ENCODE measurements at regions not wholly inside any gene's neighbourhood (a gene's known extent, or its start where the extent isn't known, plus 50 kb on each side); places are given as distances from the start of the nearest gene placed in this dataset.

GRCh38 chr9:82582693-82583092 is 480.2 kb downstream of the RASEF start:
- intact Hi-C loops (cut with micrococcal nuclease) = no loop called here
- POLR2A ChIA-PET = no interaction called here
- H3K4me2 ChIP-seq (replicated peaks; ENCODE audit: low read depth, low read length, poor library complexity, severe bottlenecking) = no peak overlapping the region

GRCh38 chr9:82583524-82583923 is 479.4 kb downstream of the RASEF start:
- Histone ChIP-seq H3K4me1 (ENCODE audit: control insufficient read depth in 2 of 2, insufficient read depth in 2 of 2, low read length in 2 of 2) (no peaks in the 10 kb centered on the region), H3K4me2 (replicated peaks; ENCODE audit: low read depth, low read length, poor library complexity, severe bottlenecking) (no peak overlapping the region), H3K79me2 (ENCODE audit: control insufficient read depth, insufficient read depth, low read length) (no peaks in the 10 kb centered on the region), H4K20me1 (ENCODE audit: control insufficient read depth, insufficient read depth, low read length, poor library complexity, severe bottlenecking) (no peaks in the 10 kb centered on the region), H3K27me3 (replicated peaks in 1 of 4; ENCODE audit: control extremely low read depth in 1 of 4, control insufficient read depth in 3 of 4, insufficient read depth in 4 of 4, low read length in 3 of 4) (no peaks in the 10 kb centered on the region), H2AFZ (ENCODE audit: insufficient read depth, low read depth, low read length, poor library complexity, severe bottlenecking) (no peak overlapping the region), H3K36me3 (replicated peaks in 1 of 2; ENCODE audit: control extremely low read depth in 1 of 2, control insufficient read depth in 1 of 2, extremely low read depth in 1 of 2, insufficient read depth in 2 of 2, low read length in 1 of 2) (no peaks in the 10 kb centered on the region), H3K4me3 (ENCODE audit: control extremely low read depth in 1 of 5, extremely low read depth in 1 of 5, insufficient read depth in 1 of 5, low read depth in 2 of 5, low read length in 4 of 5) (no peak overlapping the region), H3K27ac (ENCODE audit: low read length in 2 of 2) (no peak overlapping the region), H3K9ac (ENCODE audit: low read length) (no peak overlapping the region), H3K9me3 (ENCODE audit: control extremely low read depth in 1 of 3, control insufficient read depth in 2 of 3, insufficient read depth in 1 of 3, low read length in 2 of 3) (peaks cover 0 to 6% (median 0%) of the 10 kb centered on the region in 3 donors)
- Mint-ChIP-seq H3K9me3 (ENCODE audit: insufficient read depth) (no peaks in the 10 kb centered on the region), H3K4me3 (no peak overlapping the region), H3K27ac (no peak overlapping the region), H3K27me3 (no peaks in the 10 kb centered on the region), H3K4me1 (no peaks in the 10 kb centered on the region)
- ChIA-PET CTCF (no interaction called here), POLR2A (no interaction called here)
- intact Hi-C loops (cut with micrococcal nuclease) = no loop called here
- WGBS (ENCODE audit: insufficient coverage) = 98% methylated on average over 4 of the region's 7 CpGs
- DNase-seq = no peak
- TF ChIP-seq CTCF (IDR thresholded peaks at IDR 0.05) = no peak
- TF ChIP-seq EZH2 (IDR thresholded peaks at IDR 0.05; ENCODE audit: borderline replicate concordance, insufficient read depth, low read depth, low read length, poor library complexity, severe bottlenecking) = no peak
- ATAC-seq (ENCODE audit: low read depth) = no peak

More at GRCh38 chr9:82582693-82583092, 480.2 kb downstream of the RASEF start:
- TF ChIP-seq CTCF (IDR thresholded peaks at IDR 0.05) (no peak), EZH2 (IDR thresholded peaks at IDR 0.05; ENCODE audit: borderline replicate concordance, insufficient read depth, low read depth, low read length, poor library complexity, severe bottlenecking) (no peak)
- no peak for DNase-seq
- Mint-ChIP-seq H3K4me1 (no peaks in the 10 kb centered on the region), H3K9me3 (ENCODE audit: insufficient read depth) (no peaks in the 10 kb centered on the region), H3K27ac (no peak overlapping the region), H3K4me3 (no peak overlapping the region), H3K27me3 (no peaks in the 10 kb centered on the region)
- Histone ChIP-seq H3K79me2 (ENCODE audit: control insufficient read depth, insufficient read depth, low read length) (no peaks in the 10 kb centered on the region), H3K4me1 (ENCODE audit: control insufficient read depth in 2 of 2, insufficient read depth in 2 of 2, low read length in 2 of 2) (no peaks in the 10 kb centered on the region), H2AFZ (ENCODE audit: insufficient read depth, low read depth, low read length, poor library complexity, severe bottlenecking) (no peak overlapping the region), H3K27ac (ENCODE audit: low read length in 2 of 2) (no peak overlapping the region), H3K4me3 (ENCODE audit: control extremely low read depth in 1 of 5, extremely low read depth in 1 of 5, insufficient read depth in 1 of 5, low read depth in 2 of 5, low read length in 4 of 5) (no peak overlapping the region), H3K36me3 (replicated peaks in 1 of 2; ENCODE audit: control extremely low read depth in 1 of 2, control insufficient read depth in 1 of 2, extremely low read depth in 1 of 2, insufficient read depth in 2 of 2, low read length in 1 of 2) (no peaks in the 10 kb centered on the region), H3K27me3 (replicated peaks in 1 of 4; ENCODE audit: control extremely low read depth in 1 of 4, control insufficient read depth in 3 of 4, insufficient read depth in 4 of 4, low read length in 3 of 4) (no peaks in the 10 kb centered on the region), H3K9ac (ENCODE audit: low read length) (no peak overlapping the region), H4K20me1 (ENCODE audit: control insufficient read depth, insufficient read depth, low read length, poor library complexity, severe bottlenecking) (no peaks in the 10 kb centered on the region), H3K9me3 (ENCODE audit: control extremely low read depth in 1 of 3, control insufficient read depth in 2 of 3, insufficient read depth in 1 of 3, low read length in 2 of 3) (peaks cover 0 to 8% (median 0%) of the 10 kb centered on the region in 3 donors)
- CTCF ChIA-PET = no interaction called here
- no CpG with 5 or more reads among the region's 1 CpG for WGBS (ENCODE audit: insufficient coverage)
- no peak for ATAC-seq (ENCODE audit: low read depth)
